GM12878 (cell line): ENCODE measurements at regions not wholly inside any gene's neighbourhood (a gene's known extent, or its start where the extent isn't known, plus 50 kb on each side); places are given as distances from the start of the nearest gene placed in this dataset.

Source experiments
- ATF7 ChIP-seq: fragments of 450-650 bp; IDR thresholded peaks from 2 replicates; pipeline ENCODE4 v1.6.1; 2016; ENCODE audit warnings: low read depth, mild to moderate bottlenecking
- BACH1 ChIP-seq: fragments of 450-650 bp; IDR thresholded peaks from 2 replicates; pipeline ENCODE4 v1.6.1; 2017; ENCODE audit warnings: mild to moderate bottlenecking, borderline replicate concordance
- CBFB ChIP-seq: IDR thresholded peaks from 2 replicates; pipeline ENCODE4 v1.6.1; 2016; ENCODE audit warnings: antibody characterized with exemption, low read depth
- CBX5 ChIP-seq: sonication (generic); IDR thresholded peaks from 2 replicates; pipeline ENCODE4 v1.6.1; 2016; ENCODE audit warnings: low read depth, moderate library complexity, mild to moderate bottlenecking, inconsistent platforms
- EZH2 ChIP-seq: IDR thresholded peaks from 2 replicates; pipeline ENCODE4 v1.6.1; 2012; ENCODE audit warnings: low read depth, mild to moderate bottlenecking, control low read depth, inconsistent platforms, low read length, borderline replicate concordance; ENCODE audit not compliant: control insufficient read depth
- HDAC6 ChIP-seq: fragments of 200-600 bp; sonication (generic); IDR thresholded peaks from one replicate; pipeline ENCODE4 v1.8.0; 2017; ENCODE audit warnings: antibody characterized with exemption; ENCODE audit not compliant: unreplicated experiment
- NR2C2 ChIP-seq: IDR thresholded peaks from 2 replicates; pipeline ENCODE4 v1.6.1; 2011; ENCODE audit warnings: borderline replicate concordance, low read depth; ENCODE audit not compliant: control insufficient read depth, insufficient read length
- TF ChIP-seq, protein P1 (sequence below): IDR thresholded peaks from 2 replicates; pipeline ENCODE4 v1.6.1; 2011; ENCODE audit warnings: borderline replicate concordance, low read depth, mild to moderate bottlenecking, moderate library complexity, mixed read lengths, low read length; ENCODE audit not compliant: insufficient read depth; ENCODE audit errors: extremely low read length
- TF ChIP-seq, protein P2 (sequence below): fragments of 150-350 bp; IDR thresholded peaks from 2 replicates; pipeline ENCODE4 v1.6.1; 2016; ENCODE audit warnings: low read depth, low read length
- TF ChIP-seq, protein P3 (sequence below): fragments of 450-650 bp; IDR thresholded peaks from 2 replicates; pipeline ENCODE4 v1.6.1; 2014; ENCODE audit warnings: mild to moderate bottlenecking
- TF ChIP-seq, protein P4 (sequence below): IDR thresholded peaks from 2 replicates; pipeline ENCODE4 v1.6.1; 2011; ENCODE audit warnings: low read depth, low read length, improper control_type of control experiment, borderline replicate concordance
- TF ChIP-seq, protein P5 (sequence below), 3 experiments: IDR thresholded peaks in 2 of 3; conservative IDR thresholded peaks in 1 of 3; 2 replicates each; pipeline ENCODE4 v1.5.1; 2011; ENCODE audit warnings: low read depth in 3 of 3, low read length in 3 of 3, mild to moderate bottlenecking in 3 of 3, control low read depth in 2 of 3, moderate library complexity in 2 of 3, inconsistent platforms in 1 of 3, mixed read lengths in 1 of 3; ENCODE audit not compliant: control insufficient read depth in 2 of 3, insufficient read depth in 1 of 3; ENCODE audit errors: extremely low read depth in 1 of 3
- TF ChIP-seq, protein P6 (sequence below): IDR thresholded peaks from 2 replicates; pipeline ENCODE4 v1.6.1; 2012; ENCODE audit warnings: low read depth, low read length, improper control_type of control experiment

DNA sequence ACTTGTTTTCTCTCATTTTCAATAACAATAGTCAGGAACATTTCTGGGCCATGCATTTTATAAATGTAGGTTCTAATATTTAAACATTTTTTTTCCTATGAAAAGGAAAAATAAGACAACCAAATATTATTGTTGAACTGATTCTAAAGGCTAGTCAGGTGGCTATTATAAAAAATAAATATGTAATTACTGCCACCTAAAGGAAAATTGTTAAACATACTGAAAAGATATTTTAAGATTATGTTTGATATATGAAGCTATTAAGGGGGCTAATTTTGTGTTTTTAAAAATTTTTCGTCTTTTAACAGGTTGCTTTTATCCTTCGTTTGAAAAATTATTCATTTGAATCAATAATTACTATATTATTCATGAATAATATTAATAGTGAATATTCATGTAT, 62.2 kb upstream of the FDX1 start:
- TF ChIP-seq, protein P1, sequence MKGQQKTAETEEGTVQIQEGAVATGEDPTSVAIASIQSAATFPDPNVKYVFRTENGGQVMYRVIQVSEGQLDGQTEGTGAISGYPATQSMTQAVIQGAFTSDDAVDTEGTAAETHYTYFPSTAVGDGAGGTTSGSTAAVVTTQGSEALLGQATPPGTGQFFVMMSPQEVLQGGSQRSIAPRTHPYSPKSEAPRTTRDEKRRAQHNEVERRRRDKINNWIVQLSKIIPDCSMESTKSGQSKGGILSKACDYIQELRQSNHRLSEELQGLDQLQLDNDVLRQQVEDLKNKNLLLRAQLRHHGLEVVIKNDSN, result no peak
- TF ChIP-seq NR2C2 (no peak), BACH1 (no peak), HDAC6 (no peak), ATF7 (no peak), CBFB (no peak), CBX5 (no peak), EZH2 (no peak)
- TF ChIP-seq, protein P2, sequence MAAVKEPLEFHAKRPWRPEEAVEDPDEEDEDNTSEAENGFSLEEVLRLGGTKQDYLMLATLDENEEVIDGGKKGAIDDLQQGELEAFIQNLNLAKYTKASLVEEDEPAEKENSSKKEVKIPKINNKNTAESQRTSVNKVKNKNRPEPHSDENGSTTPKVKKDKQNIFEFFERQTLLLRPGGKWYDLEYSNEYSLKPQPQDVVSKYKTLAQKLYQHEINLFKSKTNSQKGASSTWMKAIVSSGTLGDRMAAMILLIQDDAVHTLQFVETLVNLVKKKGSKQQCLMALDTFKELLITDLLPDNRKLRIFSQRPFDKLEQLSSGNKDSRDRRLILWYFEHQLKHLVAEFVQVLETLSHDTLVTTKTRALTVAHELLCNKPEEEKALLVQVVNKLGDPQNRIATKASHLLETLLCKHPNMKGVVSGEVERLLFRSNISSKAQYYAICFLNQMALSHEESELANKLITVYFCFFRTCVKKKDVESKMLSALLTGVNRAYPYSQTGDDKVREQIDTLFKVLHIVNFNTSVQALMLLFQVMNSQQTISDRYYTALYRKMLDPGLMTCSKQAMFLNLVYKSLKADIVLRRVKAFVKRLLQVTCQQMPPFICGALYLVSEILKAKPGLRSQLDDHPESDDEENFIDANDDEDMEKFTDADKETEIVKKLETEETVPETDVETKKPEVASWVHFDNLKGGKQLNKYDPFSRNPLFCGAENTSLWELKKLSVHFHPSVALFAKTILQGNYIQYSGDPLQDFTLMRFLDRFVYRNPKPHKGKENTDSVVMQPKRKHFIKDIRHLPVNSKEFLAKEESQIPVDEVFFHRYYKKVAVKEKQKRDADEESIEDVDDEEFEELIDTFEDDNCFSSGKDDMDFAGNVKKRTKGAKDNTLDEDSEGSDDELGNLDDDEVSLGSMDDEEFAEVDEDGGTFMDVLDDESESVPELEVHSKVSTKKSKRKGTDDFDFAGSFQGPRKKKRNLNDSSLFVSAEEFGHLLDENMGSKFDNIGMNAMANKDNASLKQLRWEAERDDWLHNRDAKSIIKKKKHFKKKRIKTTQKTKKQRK, result no peak
- TF ChIP-seq, protein P3, sequence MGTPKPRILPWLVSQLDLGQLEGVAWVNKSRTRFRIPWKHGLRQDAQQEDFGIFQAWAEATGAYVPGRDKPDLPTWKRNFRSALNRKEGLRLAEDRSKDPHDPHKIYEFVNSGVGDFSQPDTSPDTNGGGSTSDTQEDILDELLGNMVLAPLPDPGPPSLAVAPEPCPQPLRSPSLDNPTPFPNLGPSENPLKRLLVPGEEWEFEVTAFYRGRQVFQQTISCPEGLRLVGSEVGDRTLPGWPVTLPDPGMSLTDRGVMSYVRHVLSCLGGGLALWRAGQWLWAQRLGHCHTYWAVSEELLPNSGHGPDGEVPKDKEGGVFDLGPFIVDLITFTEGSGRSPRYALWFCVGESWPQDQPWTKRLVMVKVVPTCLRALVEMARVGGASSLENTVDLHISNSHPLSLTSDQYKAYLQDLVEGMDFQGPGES, result no peak
- TF ChIP-seq, protein P4, sequence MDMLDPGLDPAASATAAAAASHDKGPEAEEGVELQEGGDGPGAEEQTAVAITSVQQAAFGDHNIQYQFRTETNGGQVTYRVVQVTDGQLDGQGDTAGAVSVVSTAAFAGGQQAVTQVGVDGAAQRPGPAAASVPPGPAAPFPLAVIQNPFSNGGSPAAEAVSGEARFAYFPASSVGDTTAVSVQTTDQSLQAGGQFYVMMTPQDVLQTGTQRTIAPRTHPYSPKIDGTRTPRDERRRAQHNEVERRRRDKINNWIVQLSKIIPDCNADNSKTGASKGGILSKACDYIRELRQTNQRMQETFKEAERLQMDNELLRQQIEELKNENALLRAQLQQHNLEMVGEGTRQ, result no peak
- TF ChIP-seq, protein P5, sequence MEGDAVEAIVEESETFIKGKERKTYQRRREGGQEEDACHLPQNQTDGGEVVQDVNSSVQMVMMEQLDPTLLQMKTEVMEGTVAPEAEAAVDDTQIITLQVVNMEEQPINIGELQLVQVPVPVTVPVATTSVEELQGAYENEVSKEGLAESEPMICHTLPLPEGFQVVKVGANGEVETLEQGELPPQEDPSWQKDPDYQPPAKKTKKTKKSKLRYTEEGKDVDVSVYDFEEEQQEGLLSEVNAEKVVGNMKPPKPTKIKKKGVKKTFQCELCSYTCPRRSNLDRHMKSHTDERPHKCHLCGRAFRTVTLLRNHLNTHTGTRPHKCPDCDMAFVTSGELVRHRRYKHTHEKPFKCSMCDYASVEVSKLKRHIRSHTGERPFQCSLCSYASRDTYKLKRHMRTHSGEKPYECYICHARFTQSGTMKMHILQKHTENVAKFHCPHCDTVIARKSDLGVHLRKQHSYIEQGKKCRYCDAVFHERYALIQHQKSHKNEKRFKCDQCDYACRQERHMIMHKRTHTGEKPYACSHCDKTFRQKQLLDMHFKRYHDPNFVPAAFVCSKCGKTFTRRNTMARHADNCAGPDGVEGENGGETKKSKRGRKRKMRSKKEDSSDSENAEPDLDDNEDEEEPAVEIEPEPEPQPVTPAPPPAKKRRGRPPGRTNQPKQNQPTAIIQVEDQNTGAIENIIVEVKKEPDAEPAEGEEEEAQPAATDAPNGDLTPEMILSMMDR (IDR thresholded peaks at IDR 0.05 in 2 of 3, conservative IDR thresholded peaks at IDR 0.05 in 1 of 3; ENCODE audit: control insufficient read depth in 2 of 3, extremely low read depth in 1 of 3, insufficient read depth in 1 of 3, low read depth in 3 of 3, low read length in 3 of 3), result no peak; a peak in 1 of 6 replicates
- TF ChIP-seq, protein P6, sequence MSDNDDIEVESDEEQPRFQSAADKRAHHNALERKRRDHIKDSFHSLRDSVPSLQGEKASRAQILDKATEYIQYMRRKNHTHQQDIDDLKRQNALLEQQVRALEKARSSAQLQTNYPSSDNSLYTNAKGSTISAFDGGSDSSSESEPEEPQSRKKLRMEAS, result no peak
